ENCODE measurements at regions not wholly inside any gene's neighbourhood (a gene's known extent, or its start where the extent isn't known, plus 50 kb on each side); places are given as distances from the start of the nearest gene placed in this dataset.
"Not testable (repeated sequence)": the region's sequence is repeated elsewhere in the genome, so short reads cannot be mapped to it uniquely, and the experiment has no call there.

- no peaks in the 10 kb centered on the region for H3K27me3 ChIP-seq
- no peaks in the 10 kb centered on the region for H3K36me3 ChIP-seq
- no peak for ATAC-seq (ENCODE audit: low FRiP score in 2 of 2)
- WGBS, 2 donors, result 74 to 77% methylated on average over 8 to 9 of the region's 9 CpGs
- TF ChIP-seq POLR2A (IDR thresholded peaks at IDR 0.05), result no peak
- TF ChIP-seq, protein P1, sequence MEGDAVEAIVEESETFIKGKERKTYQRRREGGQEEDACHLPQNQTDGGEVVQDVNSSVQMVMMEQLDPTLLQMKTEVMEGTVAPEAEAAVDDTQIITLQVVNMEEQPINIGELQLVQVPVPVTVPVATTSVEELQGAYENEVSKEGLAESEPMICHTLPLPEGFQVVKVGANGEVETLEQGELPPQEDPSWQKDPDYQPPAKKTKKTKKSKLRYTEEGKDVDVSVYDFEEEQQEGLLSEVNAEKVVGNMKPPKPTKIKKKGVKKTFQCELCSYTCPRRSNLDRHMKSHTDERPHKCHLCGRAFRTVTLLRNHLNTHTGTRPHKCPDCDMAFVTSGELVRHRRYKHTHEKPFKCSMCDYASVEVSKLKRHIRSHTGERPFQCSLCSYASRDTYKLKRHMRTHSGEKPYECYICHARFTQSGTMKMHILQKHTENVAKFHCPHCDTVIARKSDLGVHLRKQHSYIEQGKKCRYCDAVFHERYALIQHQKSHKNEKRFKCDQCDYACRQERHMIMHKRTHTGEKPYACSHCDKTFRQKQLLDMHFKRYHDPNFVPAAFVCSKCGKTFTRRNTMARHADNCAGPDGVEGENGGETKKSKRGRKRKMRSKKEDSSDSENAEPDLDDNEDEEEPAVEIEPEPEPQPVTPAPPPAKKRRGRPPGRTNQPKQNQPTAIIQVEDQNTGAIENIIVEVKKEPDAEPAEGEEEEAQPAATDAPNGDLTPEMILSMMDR (IDR thresholded peaks at IDR 0.05), result no peak
- TF ChIP-seq POLR2AphosphoS5 (IDR thresholded peaks at IDR 0.05), result no peak
- no peak for TF ChIP-seq EP300 (IDR thresholded peaks at IDR 0.05)
- no peak overlapping the region for H3K27ac ChIP-seq
- H3K4me1 ChIP-seq, result no peaks in the 10 kb centered on the region
- DNase-seq, result no peak
- H3K9me3 ChIP-seq, result no peaks in the 10 kb centered on the region
- no peak overlapping the region for H3K4me3 ChIP-seq
Measured at GRCh38 chr18:14949800-14950664, 202.1 kb downstream of the ANKRD30B start.

- DNase-seq; ATAC-seq (ENCODE audit: low FRiP score in 2 of 2); H3K27me3 ChIP-seq; H3K4me3 ChIP-seq; H3K9me3 ChIP-seq; H3K36me3 ChIP-seq; H3K4me1 ChIP-seq; H3K27ac ChIP-seq: not testable (repeated sequence)
- 79 to 87% methylated on average over 2 of the region's 2 CpGs for WGBS, 2 donors
Measured at GRCh38 chr18:14952444-14953077, 204.6 kb downstream of the ANKRD30B start.

GRCh38 chr18:14958701-14959100 lies 210.7 kb downstream of the ANKRD30B start:
- no peaks in the 10 kb centered on the region for H3K27me3 ChIP-seq
- H3K36me3 ChIP-seq, result no peaks in the 10 kb centered on the region
- H3K4me1 ChIP-seq, result no peaks in the 10 kb centered on the region
- TF ChIP-seq POLR2AphosphoS5 (IDR thresholded peaks at IDR 0.05), result no peak
- no peak for TF ChIP-seq POLR2A (IDR thresholded peaks at IDR 0.05)
- TF ChIP-seq EP300 (IDR thresholded peaks at IDR 0.05), result no peak
- TF ChIP-seq, protein P1 (IDR thresholded peaks at IDR 0.05), result no peak
- no peak overlapping the region for H3K4me3 ChIP-seq
- DNase-seq (no peak), ATAC-seq (ENCODE audit: low FRiP score in 2 of 2) (no peak)
- H3K27ac ChIP-seq, result no peak overlapping the region
- no peaks in the 10 kb centered on the region for H3K9me3 ChIP-seq
- 59 to 61% methylated on average over 3 of the region's 3 CpGs for WGBS, 2 donors

GRCh38 chr18:14959550-14959949 lies 211.6 kb downstream of the ANKRD30B start:
- WGBS, 2 donors, result 74 to 89% methylated on average over 7 to 10 of the region's 10 CpGs

GRCh38 chr18:14961991-14962390 lies 214.0 kb downstream of the ANKRD30B start:
- 84 to 89% methylated on average over 5 of the region's 5 CpGs for WGBS, 2 donors
- H3K27ac ChIP-seq, result no peak overlapping the region

More at GRCh38 chr18:14959550-14959949, 211.6 kb downstream of the ANKRD30B start:
- Histone ChIP-seq H3K9me3 (no peaks in the 10 kb centered on the region), H3K27me3 (no peaks in the 10 kb centered on the region), H3K27ac (no peak overlapping the region), H3K36me3 (no peaks in the 10 kb centered on the region), H3K4me1 (no peaks in the 10 kb centered on the region), H3K4me3 (no peak overlapping the region)
- ATAC-seq (ENCODE audit: low FRiP score in 2 of 2) (no peak), DNase-seq (no peak)
- TF ChIP-seq POLR2AphosphoS5 (IDR thresholded peaks at IDR 0.05), result no peak
- TF ChIP-seq POLR2A (IDR thresholded peaks at IDR 0.05), result no peak
- TF ChIP-seq, protein P1 (IDR thresholded peaks at IDR 0.05), result no peak
- TF ChIP-seq EP300 (IDR thresholded peaks at IDR 0.05), result no peak

More at GRCh38 chr18:14961991-14962390, 214.0 kb downstream of the ANKRD30B start:
- ATAC-seq (ENCODE audit: low FRiP score in 2 of 2) (no peak), DNase-seq (no peak)
- H3K4me1 ChIP-seq, result no peaks in the 10 kb centered on the region
- no peak overlapping the region for H3K4me3 ChIP-seq
- H3K36me3 ChIP-seq, result no peaks in the 10 kb centered on the region
- no peaks in the 10 kb centered on the region for H3K27me3 ChIP-seq
- TF ChIP-seq, protein P1 (IDR thresholded peaks at IDR 0.05), result no peak
- TF ChIP-seq EP300 (IDR thresholded peaks at IDR 0.05), result no peak
- TF ChIP-seq POLR2A (IDR thresholded peaks at IDR 0.05), result no peak
- no peak for TF ChIP-seq POLR2AphosphoS5 (IDR thresholded peaks at IDR 0.05)
- no peaks in the 10 kb centered on the region for H3K9me3 ChIP-seq
